ENCODE measurements at regions not wholly inside any gene's neighbourhood (a gene's known extent, or its start where the extent isn't known, plus 50 kb on each side); places are given as distances from the start of the nearest gene placed in this dataset.
"Not testable (repeated sequence)": the region's sequence is repeated elsewhere in the genome, so short reads cannot be mapped to it uniquely, and the experiment has no call there.

GRCh38 chr9:106039151-106039935 is 345.0 kb downstream of the TMEM38B start:
- no peak for DNase-seq (ENCODE audit: low read depth in 2 of 2, low spot score in 1 of 2)

- DNase-seq (ENCODE audit: low read depth in 2 of 2, low spot score in 1 of 2), result not testable (repeated sequence)
Measured at GRCh38 chr9:106041920-106042319, 347.6 kb downstream of the TMEM38B start.

GRCh38 chr9:106051545-106051944 is 357.2 kb downstream of the TMEM38B start:
- DNase-seq (ENCODE audit: low read depth in 2 of 2, low spot score in 1 of 2), result no peak

GRCh38 chr9:106052166-106052565 is 357.8 kb downstream of the TMEM38B start:
- DNase-seq (ENCODE audit: low read depth in 2 of 2, low spot score in 1 of 2), result no peak

- DNase-seq (ENCODE audit: low read depth in 2 of 2, low spot score in 1 of 2), result no peak
Measured at GRCh38 chr9:106052735-106053134, 358.4 kb downstream of the TMEM38B start.

GRCh38 chr9:106056328-106056727 is 362.0 kb downstream of the TMEM38B start:
- DNase-seq (ENCODE audit: low read depth in 2 of 2, low spot score in 1 of 2), result no peak

GRCh38 chr9:106058460-106058859 is 364.1 kb downstream of the TMEM38B start:
- no peak for DNase-seq (ENCODE audit: low read depth in 2 of 2, low spot score in 1 of 2)

GRCh38 chr9:106059886-106060285 is 365.5 kb downstream of the TMEM38B start:
- DNase-seq (ENCODE audit: low read depth in 2 of 2, low spot score in 1 of 2), result no peak

- no peak for DNase-seq (ENCODE audit: low read depth in 2 of 2, low spot score in 1 of 2)
Measured at GRCh38 chr9:106060885-106061284, 366.5 kb downstream of the TMEM38B start.

GRCh38 chr9:106062250-106062649 is 367.9 kb downstream of the TMEM38B start:
- DNase-seq (ENCODE audit: low read depth in 2 of 2, low spot score in 1 of 2), result no peak

- no peak for DNase-seq (ENCODE audit: low read depth in 2 of 2, low spot score in 1 of 2)
Measured at GRCh38 chr9:106065136-106065535, 370.8 kb downstream of the TMEM38B start.

- DNase-seq (ENCODE audit: low read depth in 2 of 2, low spot score in 1 of 2), result no peak
Measured at GRCh38 chr9:106065579-106066214, 371.4 kb downstream of the TMEM38B start.

- DNase-seq (ENCODE audit: low read depth in 2 of 2, low spot score in 1 of 2), result no peak
Measured at GRCh38 chr9:106066940-106067524, 372.7 kb downstream of the TMEM38B start.

GRCh38 chr9:106069241-106069640 is 374.9 kb downstream of the TMEM38B start:
- no peak for DNase-seq (ENCODE audit: low read depth in 2 of 2, low spot score in 1 of 2)

GRCh38 chr9:106072421-106072820 is 378.1 kb downstream of the TMEM38B start:
- DNase-seq (ENCODE audit: low read depth in 2 of 2, low spot score in 1 of 2), result no peak

- no peak for DNase-seq (ENCODE audit: low read depth in 2 of 2, low spot score in 1 of 2)
Measured at GRCh38 chr9:106074006-106074405, 379.7 kb downstream of the TMEM38B start.

GRCh38 chr9:106075236-106075959 is 381.1 kb downstream of the TMEM38B start:
- no peak for DNase-seq (ENCODE audit: low read depth in 2 of 2, low spot score in 1 of 2)

GRCh38 chr9:106075960-106076327 is 381.6 kb downstream of the TMEM38B start:
- DNase-seq (ENCODE audit: low read depth in 2 of 2, low spot score in 1 of 2), result no peak

- DNase-seq (ENCODE audit: low read depth in 2 of 2, low spot score in 1 of 2), result no peak
Measured at GRCh38 chr9:106076711-106077110, 382.4 kb downstream of the TMEM38B start.

- no peak for DNase-seq (ENCODE audit: low read depth in 2 of 2, low spot score in 1 of 2)
Measured at GRCh38 chr9:106077731-106078130, 383.4 kb downstream of the TMEM38B start.

GRCh38 chr9:106082621-106083020 is 388.3 kb downstream of the TMEM38B start:
- DNase-seq (ENCODE audit: low read depth in 2 of 2, low spot score in 1 of 2), result no peak

- no peak for DNase-seq (ENCODE audit: low read depth in 2 of 2, low spot score in 1 of 2)
Measured at GRCh38 chr9:106084702-106085101, 390.4 kb downstream of the TMEM38B start.
